Inflammatory macrophage treated with lipopolysaccharide for 1 hour (primary cell): ENCODE measurements at regions not wholly inside any gene's neighbourhood (a gene's known extent, or its start where the extent isn't known, plus 50 kb on each side); places are given as distances from the start of the nearest gene placed in this dataset.

ENCODE experiments used
- DNase-seq, 2 donors: peaks; one replicate each; pipeline ENCODE4 v3.0.0-alpha.2; 2020 to 2022

- no peak for DNase-seq
Measured at GRCh38 chr21:15247613-15248012, 182.8 kb upstream of the NRIP1 start.

- DNase-seq: no peak
Measured at GRCh38 chr21:15249285-15249993, 184.6 kb upstream of the NRIP1 start.

GRCh38 chr21:15250384-15250783 is 185.6 kb upstream of the NRIP1 start:
- DNase-seq: no peak

- DNase-seq: peak; percentile 24 to 46
Measured at GRCh38 chr21:15252431-15252830, 187.6 kb upstream of the NRIP1 start.

GRCh38 chr21:15254111-15254510 is 189.3 kb upstream of the NRIP1 start:
- no peak for DNase-seq

- peak; percentile 58 to 68 for DNase-seq
Measured at GRCh38 chr21:15255261-15255660, 190.5 kb upstream of the NRIP1 start.

GRCh38 chr21:15255763-15256162 is 191.0 kb upstream of the NRIP1 start:
- no peak for DNase-seq

GRCh38 chr21:15256996-15257395 is 192.2 kb upstream of the NRIP1 start:
- DNase-seq: no peak

GRCh38 chr21:15257646-15258045 is 192.8 kb upstream of the NRIP1 start:
- DNase-seq: no peak

- DNase-seq: no peak
Measured at GRCh38 chr21:15259824-15260223, 195.0 kb upstream of the NRIP1 start.

- no peak for DNase-seq
Measured at GRCh38 chr21:15260604-15261003, 195.8 kb upstream of the NRIP1 start.

GRCh38 chr21:15264084-15264665 is 199.4 kb upstream of the NRIP1 start:
- no peak for DNase-seq

GRCh38 chr21:15272171-15272570 is 207.4 kb upstream of the NRIP1 start:
- DNase-seq: no peak

GRCh38 chr21:15272591-15272990 is 207.8 kb upstream of the NRIP1 start:
- no peak for DNase-seq

- DNase-seq: no peak
Measured at GRCh38 chr21:15273244-15273643, 208.4 kb upstream of the NRIP1 start.

GRCh38 chr21:15274701-15275485 is 210.1 kb upstream of the NRIP1 start:
- DNase-seq: no peak

- DNase-seq: peak; percentile 46 to 71
Measured at GRCh38 chr21:15275615-15276235, 210.9 kb upstream of the NRIP1 start.

- DNase-seq: no peak
Measured at GRCh38 chr21:15276243-15276642, 211.4 kb upstream of the NRIP1 start.

GRCh38 chr21:15277466-15277865 is 212.7 kb upstream of the NRIP1 start:
- DNase-seq: no peak

- no peak for DNase-seq
Measured at GRCh38 chr21:15278279-15278678, 213.5 kb upstream of the NRIP1 start.

- no peak for DNase-seq
Measured at GRCh38 chr21:15278851-15279250, 214.1 kb upstream of the NRIP1 start.

GRCh38 chr21:15279482-15279881 is 214.7 kb upstream of the NRIP1 start:
- no peak for DNase-seq

- DNase-seq: no peak
Measured at GRCh38 chr21:15281714-15282113, 216.9 kb upstream of the NRIP1 start.

- no peak for DNase-seq
Measured at GRCh38 chr21:15282665-15283064, 217.9 kb upstream of the NRIP1 start.
